NCI-H1930 (cell line): ENCODE measurements at regions not wholly inside any gene's neighbourhood (a gene's known extent, or its start where the extent isn't known, plus 50 kb on each side); places are given as distances from the start of the nearest gene placed in this dataset.

Experiments used
- DNase-seq, 2 experiments: peaks; one replicate each; lab custom pipeline; 2025; lab: John Stamatoyannopoulos, UW

- DNase-seq: no peak
Measured at GRCh38 chr19:30217461-30217860, 154.7 kb upstream of the ZNF536 start.

GRCh38 chr19:30219702-30220101, 152.5 kb upstream of the ZNF536 start:
- DNase-seq: no peak

GRCh38 chr19:30221176-30221575, 151.0 kb upstream of the ZNF536 start:
- DNase-seq: no peak

GRCh38 chr19:30222428-30222873, 149.7 kb upstream of the ZNF536 start:
- DNase-seq: peak in 1 of 2 experiments; percentile 37

GRCh38 chr19:30222992-30223865, 149.0 kb upstream of the ZNF536 start:
- DNase-seq: no peak

GRCh38 chr19:30223866-30224688, 148.1 kb upstream of the ZNF536 start:
- DNase-seq: no peak

- DNase-seq: peak in 1 of 2 experiments; percentile 14
Measured at GRCh38 chr19:30224689-30225606, 147.2 kb upstream of the ZNF536 start.

GRCh38 chr19:30225676-30226463, 146.3 kb upstream of the ZNF536 start:
- no peak for DNase-seq

- DNase-seq: no peak
Measured at GRCh38 chr19:30226464-30227011, 145.6 kb upstream of the ZNF536 start.

GRCh38 chr19:30227012-30227621, 145.1 kb upstream of the ZNF536 start:
- DNase-seq: no peak

GRCh38 chr19:30227661-30228112, 144.5 kb upstream of the ZNF536 start:
- DNase-seq: peak; percentile 27 to 75

- DNase-seq: no peak
Measured at GRCh38 chr19:30228113-30228834, 143.9 kb upstream of the ZNF536 start.

- no peak for DNase-seq
Measured at GRCh38 chr19:30228835-30229524, 143.2 kb upstream of the ZNF536 start.

GRCh38 chr19:30229525-30230174, 142.5 kb upstream of the ZNF536 start:
- DNase-seq: no peak

GRCh38 chr19:30231408-30232318, 140.5 kb upstream of the ZNF536 start:
- no peak for DNase-seq

- no peak for DNase-seq
Measured at GRCh38 chr19:30233375-30233774, 138.8 kb upstream of the ZNF536 start.

GRCh38 chr19:30235946-30236345, 136.2 kb upstream of the ZNF536 start:
- DNase-seq: no peak
